Tongue (tissue), 1 donor: ENCODE measurements at regions not wholly inside any gene's neighbourhood (a gene's known extent, or its start where the extent isn't known, plus 50 kb on each side); places are given as distances from the start of the nearest gene placed in this dataset.

Experiments used
- DNase-seq: peaks from one replicate; pipeline ENCODE4 v3.0.0-alpha.2; 2015

GRCh38 chr20:11740975-11741374 lies 176.7 kb upstream of the BTBD3 start:
- peak; percentile 9 for DNase-seq

GRCh38 chr20:11745145-11745544 lies 172.5 kb upstream of the BTBD3 start:
- DNase-seq: no peak

DNA sequence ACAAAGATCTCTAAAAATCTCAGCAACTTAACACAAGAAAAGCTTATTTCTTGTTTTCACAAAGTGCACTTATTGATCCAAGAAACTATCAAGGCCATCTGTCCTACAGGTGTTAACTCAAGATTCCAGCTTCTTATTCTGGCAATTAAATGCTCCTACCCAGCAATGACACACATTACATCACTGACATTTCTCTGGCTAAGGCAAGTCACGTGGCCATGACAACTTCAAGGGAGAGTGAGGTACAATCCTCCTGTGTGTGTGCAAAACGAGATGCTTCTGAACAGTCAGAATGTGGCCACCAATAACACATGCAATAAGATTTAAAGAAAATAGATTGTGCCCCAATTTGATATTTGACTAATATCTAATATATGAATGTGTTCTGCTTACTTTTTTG lies 169.3 kb upstream of the BTBD3 start:
- DNase-seq: no peak

GRCh38 chr20:11752336-11752735 lies 165.4 kb upstream of the BTBD3 start:
- DNase-seq: no peak

GRCh38 chr20:11753155-11753554 lies 164.5 kb upstream of the BTBD3 start:
- no peak for DNase-seq

DNA sequence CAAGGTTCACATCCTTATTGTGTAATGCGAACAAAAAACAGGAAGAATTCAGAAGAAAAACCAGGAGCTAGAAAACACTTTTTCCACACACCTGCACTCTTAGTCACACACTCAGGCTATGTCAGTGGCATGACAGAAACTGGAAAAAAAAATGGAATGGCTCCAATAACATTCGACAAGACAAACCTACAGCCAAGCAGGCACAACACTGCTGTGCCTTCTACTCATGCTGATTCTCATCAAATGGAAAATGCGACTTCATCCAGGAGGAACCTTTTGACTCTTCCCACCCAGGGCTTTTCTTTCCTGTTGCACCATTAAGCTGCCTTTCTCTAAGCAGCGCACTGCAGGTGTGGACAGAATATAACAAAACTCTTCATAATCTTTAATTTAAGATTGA lies 163.2 kb upstream of the BTBD3 start:
- DNase-seq: no peak

DNA sequence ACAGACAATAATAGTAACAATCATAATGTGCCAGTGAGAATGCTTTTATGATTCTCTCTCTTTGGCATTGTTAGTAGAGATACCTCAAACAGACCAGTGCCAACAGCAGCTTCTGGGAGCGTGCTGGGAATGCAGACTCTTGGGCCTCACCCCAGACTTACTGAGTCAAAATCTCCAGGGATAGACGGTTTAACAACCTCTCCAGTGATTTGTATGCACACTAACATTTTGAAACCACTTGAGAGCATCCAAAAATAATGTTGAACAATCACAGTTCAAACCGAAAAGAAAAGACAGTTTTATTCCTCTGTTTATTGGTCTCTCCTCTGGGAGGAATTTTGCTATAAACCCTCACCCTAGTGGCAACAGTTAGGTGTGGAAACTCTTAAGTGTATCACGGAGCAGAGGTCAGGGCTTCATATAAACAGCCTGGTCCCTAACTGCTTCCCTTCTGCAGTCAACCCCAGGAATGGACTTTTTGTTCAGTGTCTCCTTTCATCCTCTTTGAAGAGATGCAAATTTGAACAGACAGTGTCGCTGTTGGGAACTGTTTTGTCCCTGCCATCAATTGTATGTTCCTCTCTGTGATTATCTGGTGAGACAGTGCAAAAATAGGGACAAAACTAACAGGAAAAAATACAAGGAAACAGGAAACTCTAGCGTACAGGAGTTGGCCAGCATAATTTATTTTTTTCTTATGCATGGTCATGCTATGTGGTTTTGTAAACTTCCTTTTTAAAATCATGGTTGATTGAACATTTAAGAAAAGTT lies 162.4 kb upstream of the BTBD3 start:
- DNase-seq: peak; percentile 6

DNA sequence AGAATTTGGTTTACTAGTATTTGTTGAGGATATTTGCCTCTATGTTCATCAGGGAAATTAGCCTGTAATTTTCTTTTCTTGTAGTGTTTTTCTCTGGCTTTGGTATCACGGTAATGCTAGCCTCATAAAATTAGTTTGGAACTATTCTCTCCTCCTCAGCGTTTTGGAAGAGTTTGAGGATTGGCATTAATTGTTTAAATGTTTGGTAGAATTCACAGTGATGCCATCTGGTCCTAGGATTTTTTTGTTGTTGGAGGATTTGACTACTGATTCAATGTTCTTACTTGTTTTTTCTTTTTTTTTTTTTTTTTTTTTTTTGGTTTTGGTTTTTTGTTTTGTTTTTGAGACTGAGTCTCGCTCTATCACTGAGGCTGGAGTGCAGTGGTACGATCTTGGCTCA lies 156.2 kb upstream of the BTBD3 start:
- no peak for DNase-seq

DNA sequence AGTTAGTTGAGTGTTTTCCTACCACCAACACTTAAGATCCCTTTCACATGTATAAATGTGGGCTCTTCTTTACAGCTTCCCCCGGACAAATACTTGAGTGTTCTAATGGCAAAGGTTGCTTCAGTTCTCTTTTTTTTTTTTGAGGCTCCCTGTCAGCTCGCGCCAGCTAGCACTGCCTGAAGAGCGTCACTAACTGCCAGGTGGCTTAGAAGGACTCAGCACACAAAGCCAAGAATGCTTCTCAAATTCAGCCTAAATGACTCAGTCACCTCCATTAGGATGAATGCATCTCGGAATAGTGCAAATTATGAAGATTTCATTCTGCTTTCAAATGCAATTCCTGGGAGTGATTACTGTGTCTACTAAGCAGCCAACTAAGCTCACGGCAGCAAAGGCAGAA lies 150.7 kb upstream of the BTBD3 start:
- DNase-seq: peak; percentile 29

GRCh38 chr20:11769825-11770224 lies 147.9 kb upstream of the BTBD3 start:
- no peak for DNase-seq

DNA sequence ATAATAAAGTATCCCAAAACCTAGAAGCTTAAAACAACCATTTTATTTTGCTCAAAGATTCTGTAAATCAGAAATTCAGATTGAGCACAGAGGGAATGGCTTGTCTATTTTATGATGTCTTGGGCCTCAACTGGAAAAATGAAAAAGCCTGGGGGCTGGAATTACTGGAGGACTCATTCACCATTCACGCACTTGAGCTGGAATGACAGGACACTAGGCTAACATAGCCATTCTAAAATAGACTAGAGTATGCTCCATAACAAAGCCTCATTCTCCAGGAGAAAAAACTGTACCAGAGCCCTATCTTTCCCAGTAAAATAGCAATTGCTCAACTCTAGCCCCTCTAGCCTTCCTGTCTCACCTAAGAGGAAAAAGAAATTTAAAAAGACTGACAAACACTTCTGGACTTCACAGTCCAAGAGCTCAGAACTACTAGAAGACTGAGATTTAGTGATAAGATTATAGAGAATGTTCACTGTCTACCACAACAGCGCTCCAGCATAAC lies 145.4 kb upstream of the BTBD3 start:
- no peak for DNase-seq

- DNase-seq: no peak
These were observed 141.0 kb upstream of the BTBD3 start for GRCh38 chr20:11776687-11777086.

DNA sequence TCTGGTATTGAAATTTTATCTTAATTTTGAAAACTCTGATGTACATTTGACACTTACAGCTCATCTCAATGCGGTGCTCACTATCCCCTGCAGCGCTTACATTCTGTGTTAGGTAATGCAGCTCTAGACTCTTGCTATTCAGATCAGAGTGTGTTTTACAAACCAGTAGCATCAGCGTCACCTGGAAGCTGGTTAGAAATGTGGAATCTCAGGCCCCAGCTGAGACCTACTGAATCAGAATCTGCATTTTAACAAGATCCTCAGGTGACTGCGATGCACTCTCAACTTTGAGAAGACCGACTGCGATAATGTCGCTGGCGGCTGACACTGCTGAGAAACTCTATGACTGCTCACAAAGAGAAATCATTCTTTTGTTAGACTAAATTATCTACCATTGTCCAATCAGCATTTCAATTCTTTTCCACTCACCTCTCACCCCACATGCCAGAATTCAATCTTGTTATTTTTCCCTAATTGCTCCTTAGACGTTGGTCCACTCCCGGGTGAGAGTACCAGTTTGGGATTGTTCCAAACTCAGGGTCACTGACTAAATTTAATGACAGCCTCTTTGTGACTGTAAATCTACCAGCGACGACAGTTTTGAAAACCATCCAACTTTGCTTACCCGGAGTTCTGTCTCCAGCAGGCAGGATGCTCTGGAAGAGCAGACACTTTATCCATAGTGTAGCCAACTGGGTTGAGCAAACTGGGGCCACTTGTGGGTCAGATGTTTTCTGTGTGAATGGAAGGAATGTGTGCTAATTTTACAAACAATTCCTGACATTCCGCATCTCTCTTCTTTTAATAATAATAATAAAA lies 140.1 kb upstream of the BTBD3 start:
- no peak for DNase-seq

- DNase-seq: no peak
These were observed 139.5 kb upstream of the BTBD3 start for GRCh38 chr20:11778206-11778570.

DNA sequence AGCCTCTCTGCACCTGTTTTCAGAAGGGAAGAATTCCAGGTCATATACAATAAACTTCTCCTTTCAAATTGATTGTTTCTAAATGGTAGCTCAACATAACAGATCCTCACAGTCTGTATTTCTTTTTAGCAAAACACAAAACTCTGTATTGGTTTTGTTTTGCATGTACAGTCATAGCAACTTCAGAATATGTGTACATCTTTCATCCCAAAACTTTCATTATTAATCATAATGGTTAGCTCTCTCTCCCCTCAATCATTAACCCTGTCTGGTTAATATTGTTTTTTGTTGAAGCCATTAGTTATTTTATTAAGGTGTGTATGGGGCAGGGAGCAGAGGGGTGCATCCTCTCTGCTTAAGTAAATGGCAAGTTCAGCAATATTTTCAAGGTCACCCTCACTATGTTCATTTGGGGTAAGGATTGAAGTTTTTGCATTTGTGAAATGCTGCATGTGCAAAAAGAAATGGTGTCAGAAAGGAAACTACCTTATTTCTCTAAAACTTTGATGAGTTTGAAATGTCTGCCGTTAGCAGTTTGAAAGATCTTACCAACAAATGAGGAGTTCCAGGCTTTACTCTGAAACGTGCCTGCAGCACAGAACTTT lies 136.8 kb upstream of the BTBD3 start:
- no peak for DNase-seq

GRCh38 chr20:11783102-11783850 lies 134.4 kb upstream of the BTBD3 start:
- DNase-seq: no peak

DNA sequence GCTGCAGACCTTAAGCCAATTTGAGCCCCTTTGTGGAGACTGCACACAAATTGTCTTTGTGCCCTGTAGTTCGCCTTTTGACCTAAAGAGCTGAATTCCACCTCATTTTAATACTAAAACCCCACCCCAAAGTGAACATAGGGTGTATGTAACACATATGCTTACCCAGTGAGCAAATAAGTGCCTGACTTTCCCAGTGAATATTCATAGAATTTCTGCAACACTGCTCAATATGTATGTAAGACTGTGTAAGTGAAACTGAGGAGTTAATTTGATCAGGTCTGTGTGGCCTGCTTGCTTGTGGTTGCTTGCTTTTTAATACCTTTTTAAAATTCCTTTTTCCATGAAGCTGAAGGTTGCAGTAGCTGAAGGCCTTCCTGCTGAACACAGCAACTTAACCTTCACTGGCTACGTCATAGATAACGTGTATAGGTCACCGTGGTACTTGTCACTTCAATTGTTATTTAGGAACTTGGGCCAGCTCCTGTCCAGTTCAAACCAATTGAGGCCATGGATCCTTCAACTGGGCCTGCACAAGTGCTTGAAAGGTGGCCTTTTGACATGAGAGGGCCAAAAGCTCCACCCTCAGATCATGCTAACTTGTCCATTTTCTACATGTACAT lies 131.7 kb upstream of the BTBD3 start:
- DNase-seq: no peak

- DNase-seq: no peak
These were observed 127.6 kb upstream of the BTBD3 start for GRCh38 chr20:11790046-11790445.

- DNase-seq: no peak
These were observed 126.4 kb upstream of the BTBD3 start for GRCh38 chr20:11791316-11791715.

- no peak for DNase-seq
These were observed 125.7 kb upstream of the BTBD3 start for GRCh38 chr20:11791835-11792567.

- no peak for DNase-seq
These were observed 125.1 kb upstream of the BTBD3 start for GRCh38 chr20:11792568-11792953.
